ENCODE measurements at regions not wholly inside any gene's neighbourhood (a gene's known extent, or its start where the extent isn't known, plus 50 kb on each side); places are given as distances from the start of the nearest gene placed in this dataset.

DNA sequence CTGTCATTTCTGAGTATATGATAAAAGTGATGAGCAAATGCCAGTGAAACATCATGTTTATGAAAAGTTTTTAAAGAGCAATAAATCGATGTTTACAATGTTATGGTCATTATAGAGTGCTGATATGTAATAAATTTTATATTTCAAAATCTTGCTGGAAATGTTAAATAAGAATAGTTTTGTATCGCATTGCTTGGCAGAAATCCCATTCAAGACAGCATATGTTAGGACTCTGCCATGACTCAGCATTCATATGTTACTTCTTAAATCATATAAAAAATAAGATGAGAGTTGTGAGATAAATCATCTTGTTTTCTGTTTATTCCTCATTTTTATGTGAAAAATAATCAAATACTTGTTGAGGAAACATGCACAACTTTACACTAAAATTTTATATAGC is 949.9 kb upstream of the NRXN1 start:
- TF ChIP-seq, protein P1, sequence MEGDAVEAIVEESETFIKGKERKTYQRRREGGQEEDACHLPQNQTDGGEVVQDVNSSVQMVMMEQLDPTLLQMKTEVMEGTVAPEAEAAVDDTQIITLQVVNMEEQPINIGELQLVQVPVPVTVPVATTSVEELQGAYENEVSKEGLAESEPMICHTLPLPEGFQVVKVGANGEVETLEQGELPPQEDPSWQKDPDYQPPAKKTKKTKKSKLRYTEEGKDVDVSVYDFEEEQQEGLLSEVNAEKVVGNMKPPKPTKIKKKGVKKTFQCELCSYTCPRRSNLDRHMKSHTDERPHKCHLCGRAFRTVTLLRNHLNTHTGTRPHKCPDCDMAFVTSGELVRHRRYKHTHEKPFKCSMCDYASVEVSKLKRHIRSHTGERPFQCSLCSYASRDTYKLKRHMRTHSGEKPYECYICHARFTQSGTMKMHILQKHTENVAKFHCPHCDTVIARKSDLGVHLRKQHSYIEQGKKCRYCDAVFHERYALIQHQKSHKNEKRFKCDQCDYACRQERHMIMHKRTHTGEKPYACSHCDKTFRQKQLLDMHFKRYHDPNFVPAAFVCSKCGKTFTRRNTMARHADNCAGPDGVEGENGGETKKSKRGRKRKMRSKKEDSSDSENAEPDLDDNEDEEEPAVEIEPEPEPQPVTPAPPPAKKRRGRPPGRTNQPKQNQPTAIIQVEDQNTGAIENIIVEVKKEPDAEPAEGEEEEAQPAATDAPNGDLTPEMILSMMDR (IDR thresholded peaks at IDR 0.05; ENCODE audit: low read depth, low read length, poor library complexity, severe bottlenecking): no peak
- TF ChIP-seq EZH2phosphoT487 (IDR thresholded peaks at IDR 0.05; ENCODE audit: borderline replicate concordance, low read length): no peak

Measured in DOHH2 (cell line).